Gastrocnemius medialis (tissue), 4 donors: ENCODE measurements at regions not wholly inside any gene's neighbourhood (a gene's known extent, or its start where the extent isn't known, plus 50 kb on each side); places are given as distances from the start of the nearest gene placed in this dataset.

Experiments
- POLR2A ChIP-seq, 2 donors: fragments of 450-650 bp; IDR thresholded peaks; one replicate each; pipeline ENCODE4 v1.6.1; 2017; ENCODE audit warnings: antibody characterized with exemption in 2 of 2, mild to moderate bottlenecking in 2 of 2, moderate library complexity in 2 of 2
- TF ChIP-seq, protein P1 (sequence below), 5 experiments: fragments of 450-650 bp in 3 of 5; fragments of 200-600 bp in 2 of 5; sonication (generic) in 2 of 5; IDR thresholded peaks in 4 of 5; conservative IDR thresholded peaks in 1 of 5; 1 replicate in 4 of 5; 2 replicates in 1 of 5; pipeline ENCODE4 v1.5.1; 2016 to 2019; ENCODE audit warnings: antibody characterized with exemption in 5 of 5, mild to moderate bottlenecking in 3 of 5, moderate library complexity in 3 of 5

DNA sequence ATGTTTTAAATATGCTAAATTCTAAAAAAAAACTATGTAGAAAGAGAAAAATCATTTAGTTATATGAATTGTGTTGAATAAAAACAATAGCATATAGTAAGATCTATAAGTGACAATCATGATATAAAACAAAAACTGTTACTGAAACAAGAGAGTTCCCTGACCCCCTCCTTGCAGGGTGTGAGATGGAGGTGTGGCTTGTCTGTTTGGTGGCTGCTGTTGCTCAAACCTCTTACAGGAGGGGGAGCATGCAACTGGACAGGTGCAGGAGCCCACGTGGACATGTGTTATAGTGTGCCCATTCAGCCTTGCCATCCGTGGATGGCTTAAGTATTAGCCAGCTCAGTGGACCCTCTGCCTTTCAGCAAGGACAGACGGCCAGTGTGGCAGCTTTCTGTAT, 206.7 kb downstream of the MOXD1 start:
- TF ChIP-seq POLR2A (IDR thresholded peaks at IDR 0.05), result no peak
- TF ChIP-seq, protein P1, sequence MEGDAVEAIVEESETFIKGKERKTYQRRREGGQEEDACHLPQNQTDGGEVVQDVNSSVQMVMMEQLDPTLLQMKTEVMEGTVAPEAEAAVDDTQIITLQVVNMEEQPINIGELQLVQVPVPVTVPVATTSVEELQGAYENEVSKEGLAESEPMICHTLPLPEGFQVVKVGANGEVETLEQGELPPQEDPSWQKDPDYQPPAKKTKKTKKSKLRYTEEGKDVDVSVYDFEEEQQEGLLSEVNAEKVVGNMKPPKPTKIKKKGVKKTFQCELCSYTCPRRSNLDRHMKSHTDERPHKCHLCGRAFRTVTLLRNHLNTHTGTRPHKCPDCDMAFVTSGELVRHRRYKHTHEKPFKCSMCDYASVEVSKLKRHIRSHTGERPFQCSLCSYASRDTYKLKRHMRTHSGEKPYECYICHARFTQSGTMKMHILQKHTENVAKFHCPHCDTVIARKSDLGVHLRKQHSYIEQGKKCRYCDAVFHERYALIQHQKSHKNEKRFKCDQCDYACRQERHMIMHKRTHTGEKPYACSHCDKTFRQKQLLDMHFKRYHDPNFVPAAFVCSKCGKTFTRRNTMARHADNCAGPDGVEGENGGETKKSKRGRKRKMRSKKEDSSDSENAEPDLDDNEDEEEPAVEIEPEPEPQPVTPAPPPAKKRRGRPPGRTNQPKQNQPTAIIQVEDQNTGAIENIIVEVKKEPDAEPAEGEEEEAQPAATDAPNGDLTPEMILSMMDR (IDR thresholded peaks at IDR 0.05 in 4 of 5, conservative IDR thresholded peaks at IDR 0.05 in 1 of 5), result no peak
